ENCODE measurements at regions not wholly inside any gene's neighbourhood (a gene's known extent, or its start where the extent isn't known, plus 50 kb on each side); places are given as distances from the start of the nearest gene placed in this dataset.

DNA sequence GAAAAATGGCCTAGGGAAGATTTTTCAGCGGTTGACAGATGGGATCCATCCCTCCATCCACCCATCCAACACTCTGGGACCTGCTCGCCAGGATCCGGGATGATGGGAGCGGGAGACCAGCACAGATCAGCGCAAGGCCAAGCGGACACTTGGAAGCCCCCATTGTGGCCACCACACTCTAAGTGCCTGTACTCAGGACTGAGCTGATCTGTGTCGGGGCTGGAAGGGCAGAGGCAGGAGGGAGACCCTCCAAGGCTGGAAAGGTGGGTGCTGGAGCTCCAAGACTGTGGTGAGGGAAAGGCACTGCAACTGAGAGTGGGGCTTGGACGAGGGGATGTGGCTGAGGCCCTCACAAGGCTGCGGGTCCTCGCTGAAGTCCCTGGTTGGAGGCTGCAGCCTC lies 91.8 kb upstream of the TRPM1 start:
- TF ChIP-seq SALL2 (tag by site-specific recombination; IDR thresholded peaks at IDR 0.05; ENCODE audit: borderline replicate concordance) (no peak), RBAK (tag by site-specific recombination; IDR thresholded peaks at IDR 0.05) (no peak), ZNF174 (tag by site-specific recombination; IDR thresholded peaks at IDR 0.05) (no peak), ZFP37 (tag by site-specific recombination; IDR thresholded peaks at IDR 0.05) (no peak), ZFP3 (tag by site-specific recombination; IDR thresholded peaks at IDR 0.05; ENCODE audit: low read depth) (no peak), FEZF1 (tag by site-specific recombination; IDR thresholded peaks at IDR 0.05) (no peak)
- TF ChIP-seq, protein P1, sequence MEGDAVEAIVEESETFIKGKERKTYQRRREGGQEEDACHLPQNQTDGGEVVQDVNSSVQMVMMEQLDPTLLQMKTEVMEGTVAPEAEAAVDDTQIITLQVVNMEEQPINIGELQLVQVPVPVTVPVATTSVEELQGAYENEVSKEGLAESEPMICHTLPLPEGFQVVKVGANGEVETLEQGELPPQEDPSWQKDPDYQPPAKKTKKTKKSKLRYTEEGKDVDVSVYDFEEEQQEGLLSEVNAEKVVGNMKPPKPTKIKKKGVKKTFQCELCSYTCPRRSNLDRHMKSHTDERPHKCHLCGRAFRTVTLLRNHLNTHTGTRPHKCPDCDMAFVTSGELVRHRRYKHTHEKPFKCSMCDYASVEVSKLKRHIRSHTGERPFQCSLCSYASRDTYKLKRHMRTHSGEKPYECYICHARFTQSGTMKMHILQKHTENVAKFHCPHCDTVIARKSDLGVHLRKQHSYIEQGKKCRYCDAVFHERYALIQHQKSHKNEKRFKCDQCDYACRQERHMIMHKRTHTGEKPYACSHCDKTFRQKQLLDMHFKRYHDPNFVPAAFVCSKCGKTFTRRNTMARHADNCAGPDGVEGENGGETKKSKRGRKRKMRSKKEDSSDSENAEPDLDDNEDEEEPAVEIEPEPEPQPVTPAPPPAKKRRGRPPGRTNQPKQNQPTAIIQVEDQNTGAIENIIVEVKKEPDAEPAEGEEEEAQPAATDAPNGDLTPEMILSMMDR (tag by site-specific recombination; IDR thresholded peaks at IDR 0.05) = no peak
- TF ChIP-seq, protein P2, sequence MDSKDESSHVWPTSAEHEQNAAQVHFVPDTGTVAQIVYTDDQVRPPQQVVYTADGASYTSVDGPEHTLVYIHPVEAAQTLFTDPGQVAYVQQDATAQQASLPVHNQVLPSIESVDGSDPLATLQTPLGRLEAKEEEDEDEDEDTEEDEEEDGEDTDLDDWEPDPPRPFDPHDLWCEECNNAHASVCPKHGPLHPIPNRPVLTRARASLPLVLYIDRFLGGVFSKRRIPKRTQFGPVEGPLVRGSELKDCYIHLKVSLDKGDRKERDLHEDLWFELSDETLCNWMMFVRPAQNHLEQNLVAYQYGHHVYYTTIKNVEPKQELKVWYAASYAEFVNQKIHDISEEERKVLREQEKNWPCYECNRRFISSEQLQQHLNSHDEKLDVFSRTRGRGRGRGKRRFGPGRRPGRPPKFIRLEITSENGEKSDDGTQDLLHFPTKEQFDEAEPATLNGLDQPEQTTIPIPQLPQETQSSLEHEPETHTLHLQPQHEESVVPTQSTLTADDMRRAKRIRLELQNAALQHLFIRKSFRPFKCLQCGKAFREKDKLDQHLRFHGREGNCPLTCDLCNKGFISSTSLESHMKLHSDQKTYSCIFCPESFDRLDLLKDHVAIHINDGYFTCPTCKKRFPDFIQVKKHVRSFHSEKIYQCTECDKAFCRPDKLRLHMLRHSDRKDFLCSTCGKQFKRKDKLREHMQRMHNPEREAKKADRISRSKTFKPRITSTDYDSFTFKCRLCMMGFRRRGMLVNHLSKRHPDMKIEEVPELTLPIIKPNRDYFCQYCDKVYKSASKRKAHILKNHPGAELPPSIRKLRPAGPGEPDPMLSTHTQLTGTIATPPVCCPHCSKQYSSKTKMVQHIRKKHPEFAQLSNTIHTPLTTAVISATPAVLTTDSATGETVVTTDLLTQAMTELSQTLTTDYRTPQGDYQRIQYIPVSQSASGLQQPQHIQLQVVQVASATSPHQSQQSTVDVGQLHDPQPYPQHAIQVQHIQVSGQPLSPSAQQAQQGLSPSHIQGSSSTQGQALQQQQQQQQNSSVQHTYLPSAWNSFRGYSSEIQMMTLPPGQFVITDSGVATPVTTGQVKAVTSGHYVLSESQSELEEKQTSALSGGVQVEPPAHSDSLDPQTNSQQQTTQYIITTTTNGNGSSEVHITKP (tag by site-specific recombination; IDR thresholded peaks at IDR 0.05) = no peak
